ENCODE measurements at regions not wholly inside any gene's neighbourhood (a gene's known extent, or its start where the extent isn't known, plus 50 kb on each side); places are given as distances from the start of the nearest gene placed in this dataset.

DNA sequence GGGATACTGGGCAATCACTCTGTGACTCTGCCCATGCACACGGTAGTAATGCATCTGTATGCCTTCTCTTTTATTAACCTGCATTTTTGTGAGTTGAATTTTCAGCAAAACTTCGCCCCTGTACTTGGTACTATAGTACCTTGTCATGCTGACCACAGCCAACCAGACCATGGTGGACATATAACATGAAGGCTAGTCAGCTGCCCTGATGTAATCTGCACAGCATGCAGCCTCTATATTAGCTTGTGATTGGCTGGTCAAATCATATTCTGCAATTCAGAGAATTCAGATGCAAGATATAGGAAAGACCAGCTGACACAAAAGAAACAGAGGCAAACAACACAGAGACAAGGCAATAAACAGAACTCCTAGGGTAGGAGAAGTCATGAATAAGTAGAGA lies 200.9 kb upstream of the JARID2 start:
- POLR2A ChIA-PET: no interaction called here

DNA sequence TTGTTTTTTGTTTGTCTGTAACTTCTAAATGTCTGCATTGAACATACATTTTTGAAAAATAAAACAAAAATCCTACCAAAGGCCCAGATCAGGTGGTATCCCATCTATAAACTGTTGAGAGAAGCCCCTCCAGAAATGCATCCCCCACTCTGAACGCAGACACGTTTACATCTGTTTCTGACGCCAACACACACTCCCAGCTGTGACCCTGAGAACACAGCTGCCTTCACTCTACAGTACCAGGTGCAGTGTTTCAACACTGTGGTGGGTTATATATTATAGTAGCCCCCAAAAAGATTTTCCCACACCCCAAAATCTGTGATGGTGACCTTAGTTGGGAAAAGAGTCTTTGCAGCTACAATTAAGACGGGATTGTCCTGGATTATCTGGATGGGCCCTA lies 199.1 kb upstream of the JARID2 start:
- ChIA-PET CTCF (no interaction called here), POLR2A (no interaction called here)
- TF ChIP-seq, protein P1, sequence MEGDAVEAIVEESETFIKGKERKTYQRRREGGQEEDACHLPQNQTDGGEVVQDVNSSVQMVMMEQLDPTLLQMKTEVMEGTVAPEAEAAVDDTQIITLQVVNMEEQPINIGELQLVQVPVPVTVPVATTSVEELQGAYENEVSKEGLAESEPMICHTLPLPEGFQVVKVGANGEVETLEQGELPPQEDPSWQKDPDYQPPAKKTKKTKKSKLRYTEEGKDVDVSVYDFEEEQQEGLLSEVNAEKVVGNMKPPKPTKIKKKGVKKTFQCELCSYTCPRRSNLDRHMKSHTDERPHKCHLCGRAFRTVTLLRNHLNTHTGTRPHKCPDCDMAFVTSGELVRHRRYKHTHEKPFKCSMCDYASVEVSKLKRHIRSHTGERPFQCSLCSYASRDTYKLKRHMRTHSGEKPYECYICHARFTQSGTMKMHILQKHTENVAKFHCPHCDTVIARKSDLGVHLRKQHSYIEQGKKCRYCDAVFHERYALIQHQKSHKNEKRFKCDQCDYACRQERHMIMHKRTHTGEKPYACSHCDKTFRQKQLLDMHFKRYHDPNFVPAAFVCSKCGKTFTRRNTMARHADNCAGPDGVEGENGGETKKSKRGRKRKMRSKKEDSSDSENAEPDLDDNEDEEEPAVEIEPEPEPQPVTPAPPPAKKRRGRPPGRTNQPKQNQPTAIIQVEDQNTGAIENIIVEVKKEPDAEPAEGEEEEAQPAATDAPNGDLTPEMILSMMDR (IDR thresholded peaks at IDR 0.05): no peak
- DNase-seq (no peak), ATAC-seq (no peak)
- H3K27me3 Mint-ChIP-seq: no peaks in the 10 kb centered on the region
- H3K4me3 Mint-ChIP-seq: no peak overlapping the region
- intact Hi-C loops (cut with micrococcal nuclease): no loop called here
- H3K27ac Mint-ChIP-seq: no peak overlapping the region
- H3K9me3 Mint-ChIP-seq: no peaks in the 10 kb centered on the region
- H3K4me1 Mint-ChIP-seq (ENCODE audit: low read depth): no peaks in the 10 kb centered on the region
- no peaks in the 10 kb centered on the region for H3K36me3 Mint-ChIP-seq (ENCODE audit: low read depth)

More for the DNA sequence above, 200.9 kb upstream of the JARID2 start:
- H3K36me3 Mint-ChIP-seq (ENCODE audit: low read depth): no peaks in the 10 kb centered on the region
- CTCF ChIA-PET: no interaction called here
- H3K27me3 Mint-ChIP-seq: no peaks in the 10 kb centered on the region
- TF ChIP-seq, protein P1 (IDR thresholded peaks at IDR 0.05): no peak
- no peak overlapping the region for H3K4me3 Mint-ChIP-seq
- DNase-seq (no peak), ATAC-seq (no peak)
- no peaks in the 10 kb centered on the region for H3K4me1 Mint-ChIP-seq (ENCODE audit: low read depth)
- intact Hi-C loops (cut with micrococcal nuclease): no loop called here
- H3K9me3 Mint-ChIP-seq: no peaks in the 10 kb centered on the region
- H3K27ac Mint-ChIP-seq: no peak overlapping the region

DNA sequence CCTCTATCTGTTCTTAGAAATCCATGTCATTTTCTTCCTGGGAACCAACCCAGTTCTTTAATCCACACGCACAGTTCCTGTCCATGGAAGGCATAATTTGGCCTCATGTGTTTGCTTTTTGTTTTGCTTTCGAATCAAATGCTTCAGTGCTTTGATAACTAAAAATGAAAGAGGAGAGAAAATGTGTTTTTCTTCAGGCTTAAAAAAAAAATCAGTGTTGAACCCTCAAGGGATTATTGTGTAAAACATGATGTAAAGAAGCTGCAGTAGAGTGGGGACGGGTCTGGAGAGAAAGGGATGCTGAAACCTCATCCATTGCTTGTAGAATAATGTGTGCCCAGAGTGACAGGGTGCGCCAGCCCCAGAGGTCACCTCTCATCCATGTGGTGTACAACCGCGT lies 197.5 kb upstream of the JARID2 start:
- intact Hi-C loops (cut with micrococcal nuclease): no loop called here
- TF ChIP-seq, protein P1 (IDR thresholded peaks at IDR 0.05): no peak
- Mint-ChIP-seq H3K9me3 (no peaks in the 10 kb centered on the region), H3K4me1 (ENCODE audit: low read depth) (no peaks in the 10 kb centered on the region), H3K36me3 (ENCODE audit: low read depth) (no peaks in the 10 kb centered on the region), H3K4me3 (no peak overlapping the region), H3K27ac (no peak overlapping the region), H3K27me3 (no peaks in the 10 kb centered on the region)
- DNase-seq: no peak
- POLR2A ChIA-PET: interaction anchor here (0.7 to 1.3 kb wide), 3 partner anchors 10 to 628 kb away, joined by 3 read pairs; no protein-coding TSS in a partner anchor
- ATAC-seq: no peak
- CTCF ChIA-PET: no interaction called here

DNA sequence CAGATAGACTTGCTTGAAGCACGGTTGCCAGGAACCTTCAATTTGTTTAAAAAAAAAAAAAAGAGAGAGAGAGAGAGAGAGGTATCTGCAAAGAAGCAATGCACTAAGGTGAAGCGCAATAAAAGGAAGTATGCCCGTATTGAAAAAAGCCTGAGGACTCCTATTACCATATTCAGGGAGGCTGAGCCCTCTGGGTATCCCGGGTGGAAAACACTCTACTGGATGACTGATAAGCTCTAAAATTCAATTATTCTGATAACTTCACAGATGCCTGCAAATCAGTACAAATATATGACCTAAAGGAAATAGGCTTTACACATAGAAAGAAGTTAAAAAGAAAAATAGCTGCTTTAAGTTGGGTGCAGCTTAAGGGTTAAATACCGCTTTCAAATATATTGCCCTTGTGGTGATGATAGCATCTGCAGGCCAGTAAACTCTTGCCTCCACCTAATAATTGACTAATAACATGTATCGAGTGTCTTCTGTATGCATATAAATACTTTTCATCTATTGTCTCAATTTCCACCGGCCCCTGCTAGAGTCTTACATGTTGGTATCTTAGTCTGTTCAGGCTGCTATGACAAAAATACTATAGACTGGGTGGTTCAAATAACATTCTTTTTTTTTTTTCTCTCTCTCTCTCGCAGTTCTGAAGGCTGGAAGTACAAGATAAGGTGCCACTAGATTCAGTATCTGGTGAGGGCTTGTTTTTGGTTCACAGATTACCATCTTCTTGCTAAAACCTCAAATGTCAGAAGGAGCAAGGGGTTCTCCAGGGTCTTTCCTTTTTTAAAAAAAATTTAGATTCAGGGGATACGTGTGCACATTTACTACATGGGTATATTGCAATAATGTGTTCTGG lies 187.4 kb upstream of the JARID2 start:
- ATAC-seq: no peak

DNA sequence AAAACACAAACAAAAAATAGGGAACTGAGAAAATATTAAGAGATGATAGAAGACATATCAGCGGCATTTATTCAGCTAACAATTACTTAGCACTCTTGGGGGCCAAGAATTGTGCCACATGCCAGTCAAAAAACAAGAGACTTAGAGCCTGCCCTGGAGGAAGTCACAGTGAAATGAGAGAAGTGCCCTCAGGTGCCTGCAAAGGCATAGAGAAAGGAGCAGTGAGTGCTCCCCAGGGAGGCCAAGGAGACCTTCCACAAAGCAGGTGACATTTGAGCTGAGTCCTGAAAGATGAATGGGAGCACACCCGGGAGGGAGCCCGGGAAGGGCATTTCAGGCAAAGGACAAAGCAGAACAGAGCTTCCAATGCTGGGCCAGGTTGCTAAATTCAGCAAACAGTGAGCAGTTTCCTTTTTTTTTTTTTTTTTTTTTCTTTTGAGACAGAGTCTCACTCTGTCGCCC lies 184.7 kb upstream of the JARID2 start:
- Mint-ChIP-seq H3K27ac (no peak overlapping the region), H3K27me3 (no peaks in the 10 kb centered on the region), H3K4me3 (no peak overlapping the region), H3K36me3 (ENCODE audit: low read depth) (no peaks in the 10 kb centered on the region), H3K9me3 (no peaks in the 10 kb centered on the region), H3K4me1 (ENCODE audit: low read depth) (peaks cover 10% of the 10 kb centered on the region)
- ATAC-seq: no peak
- intact Hi-C loops (cut with micrococcal nuclease): no loop called here
- ChIA-PET POLR2A (no interaction called here), CTCF (no interaction called here)
- DNase-seq: no peak
- TF ChIP-seq, protein P1 (IDR thresholded peaks at IDR 0.05): no peak

More for the DNA sequence above, 187.4 kb upstream of the JARID2 start:
- Mint-ChIP-seq H3K27ac (no peak overlapping the region), H3K36me3 (ENCODE audit: low read depth) (no peaks in the 10 kb centered on the region), H3K9me3 (no peaks in the 10 kb centered on the region), H3K4me1 (ENCODE audit: low read depth) (peaks cover 10% of the 10 kb centered on the region), H3K4me3 (no peak overlapping the region), H3K27me3 (no peaks in the 10 kb centered on the region)
- intact Hi-C loops (cut with micrococcal nuclease): no loop called here
- ChIA-PET CTCF (no interaction called here), POLR2A (interaction anchor here (1.1 kb wide), 1 partner anchor 29 kb away, joined by 3 read pairs; no protein-coding TSS in a partner anchor)
- TF ChIP-seq, protein P1 (IDR thresholded peaks at IDR 0.05): no peak
- DNase-seq: no peak
